HepG2 (cell line): ENCODE measurements at regions not wholly inside any gene's neighbourhood (a gene's known extent, or its start where the extent isn't known, plus 50 kb on each side); places are given as distances from the start of the nearest gene placed in this dataset.

Source experiments
- SP1 ChIP-seq, 2 experiments: fragments of 450-650 bp in 1 of 2; sonication (generic) in 1 of 2; formaldehyde crosslinking in 1 of 2; IDR thresholded peaks; 2 replicates each; pipeline versions ENCODE4 v1.4.0 to v1.6.1; 2016 to 2020; ENCODE audit warnings: missing genetic modification reagents in 1 of 2
- ZNF121 ChIP-seq: sonication (generic); formaldehyde crosslinking; IDR thresholded peaks from 2 replicates; pipeline ENCODE4 v1.5.0; 2020; ENCODE audit warnings: mild to moderate bottlenecking, missing genetic modification reagents

DNA sequence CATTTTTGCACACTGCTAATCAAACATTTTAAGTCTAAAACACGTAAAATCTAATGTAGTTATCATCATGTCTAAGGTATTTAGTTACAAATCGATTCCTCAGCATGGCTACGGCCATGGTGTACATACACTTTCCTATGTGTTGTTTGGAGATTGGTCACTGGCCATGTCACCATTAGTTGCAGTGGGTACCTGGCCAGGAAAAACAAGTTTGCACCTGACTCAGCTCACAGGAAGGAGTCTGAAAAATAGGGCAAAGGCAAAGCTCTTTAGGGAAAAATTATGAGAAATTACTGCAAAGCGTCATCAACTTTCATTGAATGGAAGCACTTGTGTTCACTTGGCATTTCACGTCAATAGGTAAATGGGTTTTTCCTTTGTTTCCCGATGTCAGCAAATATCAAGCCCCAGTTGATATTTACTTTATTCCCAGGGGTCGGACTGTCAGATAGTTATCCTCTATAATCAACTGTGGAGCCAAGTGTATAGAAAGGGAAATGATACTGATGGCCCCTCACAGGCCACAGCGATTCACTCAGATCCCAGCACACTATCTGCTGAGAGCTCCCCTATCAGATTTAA lies 626.0 kb upstream of the ADAMTS16 start:
- no peak for TF ChIP-seq SP1 (IDR thresholded peaks at IDR 0.05)
- TF ChIP-seq SP1 (CRISPR knock-in tag; IDR thresholded peaks at IDR 0.05): no peak
- no peak for TF ChIP-seq ZNF121 (CRISPR knock-in tag)
